ENCODE measurements at regions not wholly inside any gene's neighbourhood (a gene's known extent, or its start where the extent isn't known, plus 50 kb on each side); places are given as distances from the start of the nearest gene placed in this dataset.
A peak's percentile ranks its signal among the peaks of the same experiment; 100 is the strongest.
"Not testable (repeated sequence)": the region's sequence is repeated elsewhere in the genome, so short reads cannot be mapped to it uniquely, and the experiment has no call there.

DNA sequence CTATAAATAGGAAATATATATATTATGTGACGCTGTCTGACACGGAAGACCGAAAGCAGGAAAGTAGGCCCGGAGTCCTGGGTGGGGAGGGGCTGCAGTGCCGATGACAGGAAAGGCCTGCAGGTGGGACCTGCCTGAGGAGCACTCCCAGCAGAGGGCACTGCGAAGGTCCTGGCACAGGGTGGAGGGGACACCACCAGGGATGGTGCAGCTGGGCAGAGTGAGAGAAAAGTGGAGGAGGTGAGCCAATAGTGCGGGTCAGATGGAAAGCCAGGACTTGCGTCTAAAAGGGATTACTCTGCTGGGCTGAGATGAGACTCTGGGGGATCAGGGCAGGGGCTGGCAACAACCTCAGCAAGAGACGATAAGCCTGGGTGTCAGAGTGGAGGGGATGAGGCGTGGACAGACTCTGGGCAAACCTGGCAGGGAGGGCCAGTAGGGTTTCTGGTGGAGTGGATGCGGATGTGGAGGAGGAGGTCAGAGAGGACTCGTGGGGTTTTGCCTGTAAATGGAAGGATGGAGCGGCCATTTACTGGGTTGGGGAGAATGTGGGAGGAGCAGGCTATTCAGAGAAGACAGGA is 118.2 kb upstream of the ZNF746 start:
- TF ChIP-seq, protein P1, sequence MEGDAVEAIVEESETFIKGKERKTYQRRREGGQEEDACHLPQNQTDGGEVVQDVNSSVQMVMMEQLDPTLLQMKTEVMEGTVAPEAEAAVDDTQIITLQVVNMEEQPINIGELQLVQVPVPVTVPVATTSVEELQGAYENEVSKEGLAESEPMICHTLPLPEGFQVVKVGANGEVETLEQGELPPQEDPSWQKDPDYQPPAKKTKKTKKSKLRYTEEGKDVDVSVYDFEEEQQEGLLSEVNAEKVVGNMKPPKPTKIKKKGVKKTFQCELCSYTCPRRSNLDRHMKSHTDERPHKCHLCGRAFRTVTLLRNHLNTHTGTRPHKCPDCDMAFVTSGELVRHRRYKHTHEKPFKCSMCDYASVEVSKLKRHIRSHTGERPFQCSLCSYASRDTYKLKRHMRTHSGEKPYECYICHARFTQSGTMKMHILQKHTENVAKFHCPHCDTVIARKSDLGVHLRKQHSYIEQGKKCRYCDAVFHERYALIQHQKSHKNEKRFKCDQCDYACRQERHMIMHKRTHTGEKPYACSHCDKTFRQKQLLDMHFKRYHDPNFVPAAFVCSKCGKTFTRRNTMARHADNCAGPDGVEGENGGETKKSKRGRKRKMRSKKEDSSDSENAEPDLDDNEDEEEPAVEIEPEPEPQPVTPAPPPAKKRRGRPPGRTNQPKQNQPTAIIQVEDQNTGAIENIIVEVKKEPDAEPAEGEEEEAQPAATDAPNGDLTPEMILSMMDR (conservative IDR thresholded peaks at IDR 0.05; ENCODE audit: low read length), result no peak
- H3K4me3 ChIP-seq (ENCODE audit: low read length), result no peak overlapping the region
- no peak for DNase-seq (ENCODE audit: low read depth)

DNA sequence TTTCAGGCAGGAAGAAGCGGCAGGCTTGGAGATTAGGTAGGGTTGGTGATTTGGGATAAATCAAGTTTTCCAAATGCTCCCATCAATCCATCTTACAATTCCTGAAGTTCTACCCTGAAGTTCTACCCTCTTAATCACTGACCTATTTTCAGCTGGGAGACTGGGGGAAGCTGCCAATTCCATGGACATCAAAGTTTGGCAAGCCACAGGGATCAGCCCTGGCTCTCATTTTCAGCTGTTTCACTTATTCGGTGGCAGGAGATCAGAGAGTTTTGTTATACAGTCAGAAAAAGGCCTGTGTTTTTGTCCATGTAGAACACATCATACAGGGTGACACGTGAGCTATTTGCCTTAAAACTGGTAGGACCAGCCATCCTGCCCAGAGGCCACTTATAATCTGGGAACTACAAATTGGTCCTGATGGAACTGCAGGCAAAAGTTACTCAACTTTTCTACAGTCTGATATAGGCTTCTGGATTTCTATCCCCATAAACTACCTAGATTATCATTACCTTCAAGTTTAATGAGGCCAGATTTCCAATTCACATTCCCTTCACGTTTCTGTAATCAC is 112.9 kb upstream of the ZNF746 start:
- DNase-seq (ENCODE audit: low read depth), result peak; percentile 56
- no peak overlapping the region for H3K4me3 ChIP-seq (ENCODE audit: low read length)
- TF ChIP-seq, protein P1 (conservative IDR thresholded peaks at IDR 0.05; ENCODE audit: low read length), result no peak

DNA sequence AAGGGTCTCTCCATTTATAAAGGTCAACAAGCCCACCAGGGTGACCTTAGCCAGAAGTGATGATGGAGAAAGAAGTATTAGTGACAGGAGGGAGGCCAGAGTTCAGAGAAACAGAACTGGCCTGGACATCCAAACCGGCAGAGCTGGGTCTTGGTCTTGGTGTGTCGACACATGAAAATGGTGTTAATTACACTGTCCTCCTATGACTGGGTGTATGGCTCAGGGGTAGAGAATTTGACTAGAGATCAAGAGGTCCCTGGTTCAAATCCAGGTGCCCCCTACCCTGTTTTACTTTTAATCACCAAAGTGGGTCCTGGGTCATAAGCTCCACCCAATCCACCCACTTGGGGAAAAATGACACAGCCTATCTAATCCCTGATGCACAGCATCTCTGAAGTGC is 110.6 kb upstream of the ZNF746 start:
- TF ChIP-seq, protein P1 (conservative IDR thresholded peaks at IDR 0.05; ENCODE audit: low read length), result no peak

DNA sequence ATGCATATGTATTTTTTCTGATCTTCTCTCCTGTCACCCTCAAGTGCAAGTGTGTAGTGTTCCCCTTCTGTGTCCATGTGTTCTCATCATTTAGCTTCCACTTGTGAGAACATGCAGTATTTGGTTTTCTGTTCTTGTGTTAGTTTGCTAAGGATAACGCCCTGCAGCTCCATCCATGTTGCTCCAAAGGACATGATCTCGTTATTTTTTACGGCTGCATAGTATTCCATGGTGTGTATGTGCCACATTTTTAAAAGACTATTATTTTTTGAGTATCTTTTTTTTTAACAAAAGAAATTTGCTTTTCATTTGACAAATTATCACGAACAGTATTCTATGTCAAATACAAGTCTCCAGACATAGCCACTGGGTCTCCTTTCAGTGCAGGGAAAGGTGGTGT is 110.1 kb upstream of the ZNF746 start:
- TF ChIP-seq, protein P1 (conservative IDR thresholded peaks at IDR 0.05; ENCODE audit: low read length), result no peak
- H3K4me3 ChIP-seq (ENCODE audit: low read length), result no peak overlapping the region
- DNase-seq (ENCODE audit: low read depth), result no peak

More for the DNA sequence above, 110.6 kb upstream of the ZNF746 start:
- DNase-seq (ENCODE audit: low read depth), result no peak
- no peak overlapping the region for H3K4me3 ChIP-seq (ENCODE audit: low read length)

DNA sequence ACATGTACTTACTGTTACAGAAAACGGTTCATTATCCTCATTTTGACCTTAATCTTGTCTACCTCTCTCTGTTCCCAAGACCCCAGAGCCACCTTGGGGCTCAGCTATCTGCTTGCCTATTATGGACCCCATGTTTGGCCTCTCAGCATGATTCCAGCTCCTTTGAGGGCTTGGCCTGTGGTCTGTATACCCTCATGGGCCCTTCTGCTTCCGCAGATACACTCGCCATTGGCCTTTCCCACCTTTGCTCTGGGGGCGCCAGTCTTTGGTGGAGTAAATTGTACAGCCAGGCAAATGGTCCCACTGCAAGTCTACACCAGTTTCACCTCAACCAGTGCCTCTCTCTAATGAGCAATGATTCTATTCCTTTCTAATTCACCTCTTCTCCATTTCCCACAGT is 109.2 kb upstream of the ZNF746 start:
- TF ChIP-seq, protein P1 (conservative IDR thresholded peaks at IDR 0.05; ENCODE audit: low read length), result no peak
- no peak for DNase-seq (ENCODE audit: low read depth)
- no peak overlapping the region for H3K4me3 ChIP-seq (ENCODE audit: low read length)

DNA sequence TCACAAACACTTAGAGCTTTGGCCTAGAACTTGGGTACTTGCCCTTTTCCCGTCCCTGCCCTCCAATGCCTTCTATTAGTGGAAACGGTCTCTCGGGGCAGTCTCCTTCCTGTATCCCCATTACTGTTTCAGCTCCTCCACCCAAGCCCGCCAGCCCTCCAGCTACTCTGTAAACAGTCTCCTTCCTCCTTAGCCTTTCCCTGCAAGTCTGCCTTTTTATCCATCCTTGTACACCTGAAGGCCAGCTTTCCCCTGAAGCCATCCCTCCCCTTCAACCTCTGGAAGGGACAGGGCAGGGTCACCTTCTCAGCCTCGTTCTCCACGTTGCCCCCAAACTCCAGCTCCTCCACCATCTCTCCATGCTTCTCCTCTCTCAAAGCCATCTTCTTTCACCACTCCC is 108.1 kb upstream of the ZNF746 start:
- no peak for DNase-seq (ENCODE audit: low read depth)
- TF ChIP-seq, protein P1 (conservative IDR thresholded peaks at IDR 0.05; ENCODE audit: low read length), result no peak
- no peak overlapping the region for H3K4me3 ChIP-seq (ENCODE audit: low read length)

DNA sequence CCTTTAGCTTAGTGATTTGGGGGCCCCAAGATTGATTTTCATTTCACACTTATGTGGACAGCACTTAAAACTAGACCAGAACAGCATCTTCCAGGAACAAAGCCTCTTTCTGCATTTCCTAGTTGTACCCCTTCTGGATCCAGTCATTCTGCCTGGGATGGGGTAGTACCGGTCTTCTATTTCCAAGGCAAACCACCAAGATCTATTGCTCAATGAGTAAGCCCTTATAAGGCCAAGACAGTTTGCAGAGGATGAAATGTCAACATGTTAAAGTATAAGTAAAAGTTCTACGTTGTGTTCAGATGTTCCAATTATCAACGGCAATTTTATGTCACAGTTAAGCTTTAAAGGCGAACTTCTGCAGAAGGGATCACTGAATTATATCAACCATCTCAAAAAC is 106.9 kb upstream of the ZNF746 start:
- no peak overlapping the region for H3K4me3 ChIP-seq (ENCODE audit: low read length)
- no peak for DNase-seq (ENCODE audit: low read depth)
- TF ChIP-seq, protein P1 (conservative IDR thresholded peaks at IDR 0.05; ENCODE audit: low read length), result no peak

DNA sequence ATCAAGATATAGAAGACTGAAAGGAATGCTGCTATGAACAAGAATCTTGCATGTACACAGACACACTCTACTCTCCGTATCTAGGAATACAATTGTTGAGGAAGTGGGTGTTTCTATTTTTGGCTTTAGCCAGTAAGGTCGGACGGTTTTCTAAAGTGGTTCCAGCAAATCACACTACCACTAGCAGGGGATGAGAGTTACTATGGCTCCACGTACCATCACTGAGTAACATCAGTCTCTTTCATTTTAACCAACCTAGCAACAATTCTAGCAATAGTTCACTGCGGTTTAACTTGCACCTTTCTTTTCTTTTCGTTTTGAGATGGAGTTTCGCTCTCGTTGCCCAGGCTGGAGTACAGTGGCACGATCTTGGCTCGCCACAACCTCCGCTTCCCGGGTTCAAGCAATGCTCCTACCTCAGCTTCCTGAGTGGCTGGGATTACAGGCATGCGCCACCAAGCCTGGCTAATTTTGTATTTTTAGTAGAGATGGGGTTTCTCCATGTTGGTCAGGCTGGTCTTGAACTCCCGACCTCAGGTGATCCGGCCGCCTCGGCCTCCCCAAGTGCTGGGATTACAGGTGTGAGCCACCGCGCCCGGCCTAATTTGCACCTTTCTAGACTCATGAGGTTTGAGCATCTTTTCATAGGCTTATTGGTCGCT is 103.2 kb upstream of the ZNF746 start:
- H3K4me3 ChIP-seq (ENCODE audit: low read length); DNase-seq (ENCODE audit: low read depth): not testable (repeated sequence)

Measured in AG10803 (cell line).